ENCODE measurements at regions not wholly inside any gene's neighbourhood (a gene's known extent, or its start where the extent isn't known, plus 50 kb on each side); places are given as distances from the start of the nearest gene placed in this dataset.

DNA sequence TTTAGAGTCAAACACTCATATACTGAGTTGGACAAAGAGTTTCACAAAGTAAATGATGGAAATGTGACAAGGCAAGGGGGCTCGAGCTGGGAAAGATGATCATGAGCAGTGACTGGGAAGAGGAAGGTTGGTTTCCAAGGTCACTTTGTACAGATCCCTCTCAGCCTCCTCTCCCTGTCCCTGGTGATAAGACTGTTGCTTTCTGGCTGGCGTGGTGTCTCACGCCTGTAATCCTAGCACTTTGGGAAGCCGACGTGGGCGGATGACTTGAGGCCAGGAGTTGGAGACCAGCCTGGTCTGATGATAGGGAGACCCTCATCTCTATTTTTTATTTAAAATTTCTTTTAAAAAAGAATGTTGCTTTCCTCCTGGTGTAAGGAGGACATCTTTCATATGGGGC is 65.4 kb upstream of the CALM2 start:
- TF ChIP-seq, protein P1, sequence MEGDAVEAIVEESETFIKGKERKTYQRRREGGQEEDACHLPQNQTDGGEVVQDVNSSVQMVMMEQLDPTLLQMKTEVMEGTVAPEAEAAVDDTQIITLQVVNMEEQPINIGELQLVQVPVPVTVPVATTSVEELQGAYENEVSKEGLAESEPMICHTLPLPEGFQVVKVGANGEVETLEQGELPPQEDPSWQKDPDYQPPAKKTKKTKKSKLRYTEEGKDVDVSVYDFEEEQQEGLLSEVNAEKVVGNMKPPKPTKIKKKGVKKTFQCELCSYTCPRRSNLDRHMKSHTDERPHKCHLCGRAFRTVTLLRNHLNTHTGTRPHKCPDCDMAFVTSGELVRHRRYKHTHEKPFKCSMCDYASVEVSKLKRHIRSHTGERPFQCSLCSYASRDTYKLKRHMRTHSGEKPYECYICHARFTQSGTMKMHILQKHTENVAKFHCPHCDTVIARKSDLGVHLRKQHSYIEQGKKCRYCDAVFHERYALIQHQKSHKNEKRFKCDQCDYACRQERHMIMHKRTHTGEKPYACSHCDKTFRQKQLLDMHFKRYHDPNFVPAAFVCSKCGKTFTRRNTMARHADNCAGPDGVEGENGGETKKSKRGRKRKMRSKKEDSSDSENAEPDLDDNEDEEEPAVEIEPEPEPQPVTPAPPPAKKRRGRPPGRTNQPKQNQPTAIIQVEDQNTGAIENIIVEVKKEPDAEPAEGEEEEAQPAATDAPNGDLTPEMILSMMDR (IDR thresholded peaks at IDR 0.05), result no peak
- TF ChIP-seq POLR2AphosphoS5 (IDR thresholded peaks at IDR 0.05; ENCODE audit: low read depth, low read length) (no peak), SIN3A (IDR thresholded peaks at IDR 0.05; ENCODE audit: borderline replicate concordance, insufficient read depth, low read depth, low read length) (no peak), TCF7L2 (IDR thresholded peaks at IDR 0.05; ENCODE audit: low read depth, low read length) (no peak)
- TF ChIP-seq, protein P2, sequence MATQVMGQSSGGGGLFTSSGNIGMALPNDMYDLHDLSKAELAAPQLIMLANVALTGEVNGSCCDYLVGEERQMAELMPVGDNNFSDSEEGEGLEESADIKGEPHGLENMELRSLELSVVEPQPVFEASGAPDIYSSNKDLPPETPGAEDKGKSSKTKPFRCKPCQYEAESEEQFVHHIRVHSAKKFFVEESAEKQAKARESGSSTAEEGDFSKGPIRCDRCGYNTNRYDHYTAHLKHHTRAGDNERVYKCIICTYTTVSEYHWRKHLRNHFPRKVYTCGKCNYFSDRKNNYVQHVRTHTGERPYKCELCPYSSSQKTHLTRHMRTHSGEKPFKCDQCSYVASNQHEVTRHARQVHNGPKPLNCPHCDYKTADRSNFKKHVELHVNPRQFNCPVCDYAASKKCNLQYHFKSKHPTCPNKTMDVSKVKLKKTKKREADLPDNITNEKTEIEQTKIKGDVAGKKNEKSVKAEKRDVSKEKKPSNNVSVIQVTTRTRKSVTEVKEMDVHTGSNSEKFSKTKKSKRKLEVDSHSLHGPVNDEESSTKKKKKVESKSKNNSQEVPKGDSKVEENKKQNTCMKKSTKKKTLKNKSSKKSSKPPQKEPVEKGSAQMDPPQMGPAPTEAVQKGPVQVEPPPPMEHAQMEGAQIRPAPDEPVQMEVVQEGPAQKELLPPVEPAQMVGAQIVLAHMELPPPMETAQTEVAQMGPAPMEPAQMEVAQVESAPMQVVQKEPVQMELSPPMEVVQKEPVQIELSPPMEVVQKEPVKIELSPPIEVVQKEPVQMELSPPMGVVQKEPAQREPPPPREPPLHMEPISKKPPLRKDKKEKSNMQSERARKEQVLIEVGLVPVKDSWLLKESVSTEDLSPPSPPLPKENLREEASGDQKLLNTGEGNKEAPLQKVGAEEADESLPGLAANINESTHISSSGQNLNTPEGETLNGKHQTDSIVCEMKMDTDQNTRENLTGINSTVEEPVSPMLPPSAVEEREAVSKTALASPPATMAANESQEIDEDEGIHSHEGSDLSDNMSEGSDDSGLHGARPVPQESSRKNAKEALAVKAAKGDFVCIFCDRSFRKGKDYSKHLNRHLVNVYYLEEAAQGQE (IDR thresholded peaks at IDR 0.05; ENCODE audit: insufficient read depth in 1 of 2, low read depth in 2 of 2, low read length in 1 of 2), result no peak

All from Panc1 (cell line).